SK-N-MC (cell line): ENCODE measurements at regions not wholly inside any gene's neighbourhood (a gene's known extent, or its start where the extent isn't known, plus 50 kb on each side); places are given as distances from the start of the nearest gene placed in this dataset.

Experiments
- EZH2 ChIP-seq: fragments of 200-600 bp; sonication (generic); IDR thresholded peaks from one replicate; pipeline ENCODE4 v1.6.1; 2017; ENCODE audit warnings: antibody characterized with exemption
- FOXP2 ChIP-seq: optimal IDR thresholded peaks from 2 replicates; pipeline ENCODE3; 2011; ENCODE audit warnings: mild to moderate bottlenecking, moderate library complexity; ENCODE audit not compliant: insufficient read depth; ENCODE audit errors: extremely low read length, control extremely low read depth
- POLR2AphosphoS5 ChIP-seq: IDR thresholded peaks from 2 replicates; pipeline ENCODE4 v1.6.1; 2012; ENCODE audit warnings: mild to moderate bottlenecking, low read depth, low read length, borderline replicate concordance

DNA sequence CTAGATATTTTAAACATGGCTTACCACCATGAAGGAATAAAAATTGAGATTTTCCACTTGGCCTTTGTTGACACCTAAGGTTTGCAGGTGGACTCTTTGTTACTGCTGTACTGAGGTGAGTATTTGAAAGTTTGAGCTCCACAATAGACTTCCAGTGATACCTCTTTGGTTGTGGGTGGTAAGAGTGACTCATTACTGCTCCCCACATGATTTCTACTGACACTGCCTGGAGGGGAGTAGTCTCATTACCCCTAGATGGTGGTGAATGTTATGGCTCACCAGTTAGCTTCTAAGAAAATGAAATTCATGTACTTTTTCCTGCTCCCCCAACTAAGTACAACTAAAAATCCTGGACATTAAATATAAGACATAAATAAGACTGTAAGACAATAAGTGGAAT lies 1183.1 kb upstream of the TMEFF2 start:
- TF ChIP-seq EZH2 (no peak), POLR2AphosphoS5 (no peak), FOXP2 (no peak)
